GM21360 (cell line): ENCODE measurements at regions not wholly inside any gene's neighbourhood (a gene's known extent, or its start where the extent isn't known, plus 50 kb on each side); places are given as distances from the start of the nearest gene placed in this dataset.

ENCODE experiments used
- ATAC-seq: cut with Tn5 transposase; IDR thresholded peaks from one replicate; pipeline ENCODE4 v1.9.1; 2021; ENCODE audit warnings: mild to moderate bottlenecking, moderate library complexity; ENCODE audit not compliant: unreplicated experiment

DNA sequence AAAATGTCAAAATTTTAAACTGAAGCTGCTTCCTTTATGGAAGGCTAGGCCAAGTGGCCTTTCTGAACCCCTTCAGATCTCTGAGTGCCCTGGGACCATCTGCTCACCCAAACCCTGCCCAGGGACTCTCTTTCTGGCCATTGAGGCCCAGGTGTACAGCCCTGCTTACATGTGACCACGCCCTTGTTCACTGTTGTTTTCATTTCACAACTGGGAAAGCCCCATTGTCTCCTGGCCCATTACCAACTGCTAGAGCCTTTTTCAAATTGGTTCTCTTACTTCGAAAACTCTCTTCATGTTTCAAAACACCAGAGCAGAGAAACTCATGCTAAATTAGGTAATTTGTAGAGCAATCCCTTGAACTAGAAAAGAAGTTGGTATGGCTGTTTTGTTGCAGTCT is 219.5 kb upstream of the TANK start:
- peak; percentile 82 for ATAC-seq

- no peak for ATAC-seq
Observed at GRCh38 chr2:160941290-160941846, 218.9 kb upstream of the TANK start.

GRCh38 chr2:160942476-160943142 is 217.6 kb upstream of the TANK start:
- no peak for ATAC-seq

DNA sequence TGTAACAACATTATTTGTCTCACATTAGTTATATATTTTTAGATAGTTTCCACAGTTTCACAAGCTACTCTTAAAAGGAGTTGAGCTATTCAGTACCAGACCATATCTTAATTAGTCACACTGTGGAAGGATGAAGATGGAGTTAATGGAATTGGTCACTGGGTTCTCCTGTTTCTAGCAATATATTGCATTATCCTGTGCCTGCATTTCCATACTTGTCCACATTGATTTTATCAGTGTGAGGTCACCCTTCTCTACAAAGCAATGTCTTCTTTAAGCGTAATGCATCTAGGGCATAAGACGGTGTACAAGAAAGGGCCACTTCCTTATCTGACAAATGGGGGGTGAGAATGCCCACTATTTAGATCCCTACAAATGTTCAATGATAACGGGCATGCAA is 216.8 kb upstream of the TANK start:
- ATAC-seq = no peak

DNA sequence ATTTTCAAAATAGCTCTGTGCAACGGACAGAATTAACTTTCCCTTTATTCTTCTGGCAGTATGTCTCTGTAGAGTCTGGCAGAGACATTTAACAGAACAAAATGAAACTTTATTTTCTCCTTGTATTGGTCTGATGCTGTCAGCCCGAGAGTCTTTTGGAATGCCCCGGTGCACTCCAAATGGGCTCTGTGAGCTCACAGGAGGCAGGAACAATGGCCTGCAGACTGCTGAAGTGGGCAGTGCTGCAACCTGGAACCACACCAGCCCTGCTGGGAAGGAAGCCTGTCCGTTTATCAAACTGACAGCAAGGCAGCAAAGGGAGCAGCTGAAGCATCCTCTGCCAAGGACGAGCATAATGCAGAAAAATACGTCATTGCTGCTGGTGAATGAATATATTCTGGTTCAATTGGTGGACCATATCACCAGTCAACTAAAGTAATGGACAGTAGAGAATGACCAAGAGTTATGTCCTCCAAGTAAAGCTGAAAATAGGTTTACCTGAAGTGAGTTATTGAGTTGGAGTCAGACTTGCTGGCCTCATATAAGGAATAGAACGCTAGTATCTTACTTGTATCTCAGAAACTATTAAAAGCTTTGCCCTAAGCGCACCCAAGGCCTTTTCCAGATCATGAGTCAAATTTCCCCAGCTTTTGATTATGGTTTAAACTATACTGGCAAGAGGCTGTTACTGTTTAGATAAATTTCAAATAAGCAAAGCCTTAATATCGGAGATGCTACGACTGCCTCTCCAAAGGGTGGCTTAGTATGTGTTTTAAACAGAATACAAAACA is 207.6 kb upstream of the TANK start:
- ATAC-seq = no peak

DNA sequence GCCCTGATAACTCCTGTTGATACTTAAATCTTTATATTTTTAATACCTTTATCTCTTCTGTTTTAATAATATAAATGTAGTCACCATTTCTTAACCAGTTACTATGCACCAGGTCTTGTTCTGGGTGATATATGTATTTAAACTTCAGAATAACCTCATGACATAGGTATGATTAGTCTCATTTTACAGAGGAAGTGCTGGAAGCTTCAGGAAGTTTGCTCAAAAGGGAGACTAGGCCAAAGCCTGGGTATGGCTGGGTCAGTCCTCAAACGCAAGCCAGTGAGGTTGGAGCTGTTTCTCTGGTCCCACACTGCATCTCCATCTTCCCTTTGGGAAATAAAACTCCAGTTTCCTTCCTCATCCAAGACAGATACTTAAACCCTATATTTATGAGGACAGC is 204.7 kb upstream of the TANK start:
- ATAC-seq = no peak

- no peak for ATAC-seq
Observed at GRCh38 chr2:160956243-160956802, 203.9 kb upstream of the TANK start.

GRCh38 chr2:160963957-160964356 is 196.3 kb upstream of the TANK start:
- no peak for ATAC-seq

- ATAC-seq = no peak
Observed at GRCh38 chr2:160967523-160967922, 192.7 kb upstream of the TANK start.

GRCh38 chr2:160968183-160968582 is 192.0 kb upstream of the TANK start:
- no peak for ATAC-seq

GRCh38 chr2:160970052-160970965 is 189.9 kb upstream of the TANK start:
- ATAC-seq = no peak

DNA sequence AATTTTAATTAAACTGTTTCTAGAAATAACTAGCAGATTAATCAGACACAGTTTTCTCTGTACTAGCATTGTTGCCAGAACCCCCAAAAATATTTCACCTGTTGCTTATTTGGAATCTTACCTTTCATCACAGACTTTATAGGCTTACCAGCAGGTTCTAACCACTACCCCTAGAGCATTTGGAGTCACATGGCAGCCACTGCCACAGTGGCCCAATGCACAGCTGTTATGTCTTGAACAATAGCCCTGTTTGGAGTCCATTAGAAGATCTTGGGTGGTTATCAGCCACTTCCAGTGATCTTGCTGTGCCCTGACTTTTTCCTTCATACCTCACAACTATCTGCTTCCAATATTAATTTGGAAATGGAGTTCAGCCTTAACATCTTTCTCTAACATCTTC is 186.2 kb upstream of the TANK start:
- no peak for ATAC-seq

- ATAC-seq = no peak
Observed at GRCh38 chr2:160974803-160975202, 185.4 kb upstream of the TANK start.

DNA sequence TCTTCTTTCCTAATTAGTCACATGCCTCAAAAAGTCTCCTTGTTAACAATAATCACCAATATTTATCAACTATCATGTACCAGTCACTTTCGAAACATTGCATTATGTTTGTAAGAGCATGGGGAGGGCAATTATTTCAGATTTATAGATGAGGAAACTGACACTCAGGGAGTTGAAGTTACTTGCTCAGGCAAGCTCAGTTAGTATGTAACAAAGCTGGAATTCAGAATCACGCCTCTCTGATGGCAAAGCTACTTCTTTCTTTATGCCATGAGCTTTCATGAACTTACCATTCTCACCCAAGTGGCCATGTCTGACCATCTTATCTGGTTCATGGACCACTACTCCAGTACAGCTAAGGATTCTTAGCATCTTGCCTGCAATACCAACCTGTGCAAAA is 183.4 kb upstream of the TANK start:
- ATAC-seq = no peak

- ATAC-seq = no peak
Observed at GRCh38 chr2:160977376-160977775, 182.9 kb upstream of the TANK start.

DNA sequence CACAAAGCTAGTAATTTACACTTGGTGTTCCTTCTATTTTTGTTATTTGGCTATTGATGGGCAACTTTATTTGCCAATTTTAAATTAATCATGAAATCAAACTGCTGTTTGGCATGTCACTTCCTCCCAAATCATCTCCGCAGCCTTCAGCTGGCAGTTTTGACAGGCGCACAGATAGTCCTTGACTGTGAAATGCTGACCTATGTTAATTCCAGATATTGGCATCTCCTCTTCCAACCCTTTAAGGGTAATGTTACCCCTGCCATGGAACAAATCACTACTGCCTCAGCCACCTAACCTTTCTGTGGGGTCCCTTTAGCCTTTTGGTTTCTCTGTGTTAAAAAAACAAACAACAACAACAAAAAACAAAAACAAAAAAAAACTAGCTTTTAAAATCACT is 182.4 kb upstream of the TANK start:
- no peak for ATAC-seq

DNA sequence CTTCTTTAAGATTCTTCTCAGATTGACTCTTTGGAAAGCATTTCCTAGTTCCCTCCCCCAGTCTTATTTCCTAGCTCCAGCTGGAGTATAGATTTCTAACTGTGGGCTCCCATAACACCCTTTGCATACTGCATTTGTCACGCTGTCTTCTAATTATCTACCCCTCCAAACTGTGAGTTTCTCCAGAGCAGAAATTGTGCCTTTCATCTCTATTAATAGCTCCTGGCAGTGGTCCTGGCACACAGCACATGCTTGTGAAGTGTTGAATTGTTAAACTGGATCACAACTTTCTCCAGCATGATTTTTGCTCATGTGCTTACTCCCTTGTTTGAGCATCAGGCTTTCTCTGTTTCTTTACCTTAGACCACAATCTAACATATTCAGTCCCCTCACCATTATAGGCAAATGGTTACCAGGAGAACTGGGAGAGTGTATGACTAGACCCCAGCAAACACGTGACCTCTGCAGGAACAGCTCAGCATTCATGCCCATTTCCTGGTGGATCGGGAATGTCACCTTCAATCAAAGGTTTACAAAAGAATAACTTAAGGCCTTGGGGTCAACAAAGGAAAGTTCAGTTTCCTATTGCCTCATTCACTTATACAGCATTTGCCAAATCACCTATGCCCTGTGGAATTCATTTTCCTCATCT is 175.7 kb upstream of the TANK start:
- ATAC-seq = no peak

DNA sequence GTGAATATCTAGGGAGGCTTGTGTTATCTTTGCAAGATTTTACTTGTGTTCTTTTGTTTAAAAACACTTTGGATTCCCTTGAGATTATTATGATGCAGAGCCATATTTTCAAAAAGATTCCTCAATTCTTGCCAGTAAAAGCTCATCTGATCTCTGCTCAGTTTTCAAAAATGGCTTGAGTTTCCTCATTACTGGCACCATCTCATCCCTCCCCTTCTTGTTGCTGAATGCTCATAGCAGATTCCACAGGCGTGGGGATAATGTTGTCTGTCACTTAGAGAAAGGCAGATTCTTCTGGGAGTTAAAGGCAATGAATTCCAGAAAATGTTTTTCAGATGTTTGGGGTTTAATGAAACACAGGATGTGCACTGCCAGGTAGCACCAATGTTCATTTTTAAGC is 170.4 kb upstream of the TANK start:
- no peak for ATAC-seq

DNA sequence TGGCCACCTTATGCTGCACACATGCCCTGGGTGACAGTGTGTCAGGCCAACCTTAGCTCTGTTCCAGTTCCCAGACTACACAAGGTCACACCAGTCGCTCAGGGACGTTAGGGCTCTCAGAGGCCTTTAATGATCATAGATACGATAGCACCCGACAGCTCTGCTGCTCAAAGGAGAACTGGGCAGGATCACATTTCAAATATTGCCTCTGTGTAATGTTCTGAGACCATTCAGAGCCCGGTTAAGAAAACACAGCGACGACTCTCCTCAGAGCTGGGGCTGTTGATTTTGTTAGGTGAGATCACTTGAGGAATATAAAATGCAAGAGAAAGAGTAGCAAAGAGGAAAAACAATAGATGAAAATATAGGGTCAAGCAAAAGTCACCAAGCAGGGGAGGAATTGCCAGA is 166.6 kb upstream of the TANK start:
- no peak for ATAC-seq
